ENCODE measurements at regions not wholly inside any gene's neighbourhood (a gene's known extent, or its start where the extent isn't known, plus 50 kb on each side); places are given as distances from the start of the nearest gene placed in this dataset.

DNA sequence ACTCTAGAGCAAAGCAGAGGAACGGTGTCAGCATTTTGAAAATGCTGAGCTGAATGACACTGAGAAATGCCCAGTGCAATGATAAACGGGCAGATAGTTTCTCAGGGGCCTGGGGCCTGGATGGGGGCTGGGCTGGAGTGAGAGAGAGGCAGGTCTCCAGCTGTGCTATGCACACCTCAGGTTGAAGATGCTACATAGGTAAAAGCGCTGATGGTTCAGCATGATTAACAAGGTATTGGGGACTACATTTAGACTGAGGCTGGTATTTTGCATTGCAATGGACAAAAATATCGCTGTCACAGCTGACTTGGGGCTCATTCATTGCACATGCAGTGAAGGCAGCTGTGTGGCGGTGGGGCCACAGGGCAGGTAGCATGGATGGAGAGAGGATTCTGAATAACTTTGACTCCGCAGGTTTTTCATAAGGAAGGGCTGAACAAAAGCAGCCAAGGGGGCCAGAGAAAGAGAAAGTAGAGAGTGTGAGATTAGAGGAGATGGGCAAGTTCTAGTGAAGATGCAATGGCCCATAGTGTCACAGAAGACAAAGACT, 290.8 kb upstream of the ZNF32 start:
- Histone ChIP-seq H3K79me2 (ENCODE audit: insufficient read depth, low read length) (no peaks in the 10 kb centered on the region), H3K9me3 (ENCODE audit: control insufficient read depth in 1 of 2, insufficient read depth in 1 of 2, low read depth in 1 of 2, low read length in 2 of 2) (no peaks in the 10 kb centered on the region), H4K20me1 (ENCODE audit: insufficient read depth) (no peaks in the 10 kb centered on the region), H3K4me3 (replicated peaks in 1 of 2; ENCODE audit: low read depth in 1 of 2, low read length in 2 of 2) (no peak overlapping the region), H3K4me2 (ENCODE audit: low read length) (no peak overlapping the region), H3K9ac (ENCODE audit: low read length) (no peak overlapping the region), H3K27ac (ENCODE audit: low read depth, low read length) (no peak overlapping the region), H3K9me2 (ENCODE audit: insufficient read depth) (no peaks in the 10 kb centered on the region), H2AFZ (ENCODE audit: low read depth, low read length, poor library complexity, severe bottlenecking) (no peak overlapping the region), H3K36me3 (ENCODE audit: control insufficient read depth in 1 of 2, insufficient read depth in 2 of 2, low read length in 2 of 2) (no peaks in the 10 kb centered on the region), H3K27me3 (ENCODE audit: insufficient read depth, low read length) (no peaks in the 10 kb centered on the region), H3K4me1 (ENCODE audit: control insufficient read depth in 1 of 2, insufficient read depth in 2 of 2, low read length in 2 of 2) (no peaks in the 10 kb centered on the region)
- CTCF ChIA-PET, result no interaction called here
- no TSS peak for BruUV-seq (replicated peaks)
- ATAC-seq (no peak), DNase-seq (ENCODE audit: low read depth, low spot score) (no peak)
- TF ChIP-seq, protein P1, sequence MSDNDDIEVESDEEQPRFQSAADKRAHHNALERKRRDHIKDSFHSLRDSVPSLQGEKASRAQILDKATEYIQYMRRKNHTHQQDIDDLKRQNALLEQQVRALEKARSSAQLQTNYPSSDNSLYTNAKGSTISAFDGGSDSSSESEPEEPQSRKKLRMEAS (IDR thresholded peaks at IDR 0.05), result no peak
- TF ChIP-seq EZH2 (IDR thresholded peaks at IDR 0.05) (no peak), EGR1 (IDR thresholded peaks at IDR 0.05; ENCODE audit: low read depth) (no peak), ELF1 (IDR thresholded peaks at IDR 0.05; ENCODE audit: borderline replicate concordance, low read depth) (no peak), SIN3A (IDR thresholded peaks at IDR 0.05; ENCODE audit: low read depth) (no peak), ZNF274 (IDR thresholded peaks at IDR 0.05; ENCODE audit: low read depth, low read length) (no peak), JUND (IDR thresholded peaks at IDR 0.05) (no peak), CEBPB (IDR thresholded peaks at IDR 0.05; ENCODE audit: low read depth) (no peak), SRF (IDR thresholded peaks at IDR 0.05; ENCODE audit: low read depth) (no peak), SP1 (IDR thresholded peaks at IDR 0.05; ENCODE audit: low read depth) (no peak), RAD21 (IDR thresholded peaks at IDR 0.05; ENCODE audit: low read depth) (no peak), POLR2AphosphoS5 (IDR thresholded peaks at IDR 0.05; ENCODE audit: low read depth, low read length) (no peak), YY1 (IDR thresholded peaks at IDR 0.05; ENCODE audit: extremely low read depth, insufficient replicate concordance, low read depth, low read length) (no peak)
- TF ChIP-seq, protein P2, sequence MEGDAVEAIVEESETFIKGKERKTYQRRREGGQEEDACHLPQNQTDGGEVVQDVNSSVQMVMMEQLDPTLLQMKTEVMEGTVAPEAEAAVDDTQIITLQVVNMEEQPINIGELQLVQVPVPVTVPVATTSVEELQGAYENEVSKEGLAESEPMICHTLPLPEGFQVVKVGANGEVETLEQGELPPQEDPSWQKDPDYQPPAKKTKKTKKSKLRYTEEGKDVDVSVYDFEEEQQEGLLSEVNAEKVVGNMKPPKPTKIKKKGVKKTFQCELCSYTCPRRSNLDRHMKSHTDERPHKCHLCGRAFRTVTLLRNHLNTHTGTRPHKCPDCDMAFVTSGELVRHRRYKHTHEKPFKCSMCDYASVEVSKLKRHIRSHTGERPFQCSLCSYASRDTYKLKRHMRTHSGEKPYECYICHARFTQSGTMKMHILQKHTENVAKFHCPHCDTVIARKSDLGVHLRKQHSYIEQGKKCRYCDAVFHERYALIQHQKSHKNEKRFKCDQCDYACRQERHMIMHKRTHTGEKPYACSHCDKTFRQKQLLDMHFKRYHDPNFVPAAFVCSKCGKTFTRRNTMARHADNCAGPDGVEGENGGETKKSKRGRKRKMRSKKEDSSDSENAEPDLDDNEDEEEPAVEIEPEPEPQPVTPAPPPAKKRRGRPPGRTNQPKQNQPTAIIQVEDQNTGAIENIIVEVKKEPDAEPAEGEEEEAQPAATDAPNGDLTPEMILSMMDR (IDR thresholded peaks at IDR 0.05 in 2 of 3, conservative IDR thresholded peaks at IDR 0.05 in 1 of 3; ENCODE audit: borderline replicate concordance in 1 of 3, insufficient read depth in 1 of 3, low read depth in 2 of 3, low read length in 2 of 3), result no peak
- TF ChIP-seq, protein P3, sequence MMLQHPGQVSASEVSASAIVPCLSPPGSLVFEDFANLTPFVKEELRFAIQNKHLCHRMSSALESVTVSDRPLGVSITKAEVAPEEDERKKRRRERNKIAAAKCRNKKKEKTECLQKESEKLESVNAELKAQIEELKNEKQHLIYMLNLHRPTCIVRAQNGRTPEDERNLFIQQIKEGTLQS (IDR thresholded peaks at IDR 0.05), result no peak
- TF ChIP-seq, protein P4, sequence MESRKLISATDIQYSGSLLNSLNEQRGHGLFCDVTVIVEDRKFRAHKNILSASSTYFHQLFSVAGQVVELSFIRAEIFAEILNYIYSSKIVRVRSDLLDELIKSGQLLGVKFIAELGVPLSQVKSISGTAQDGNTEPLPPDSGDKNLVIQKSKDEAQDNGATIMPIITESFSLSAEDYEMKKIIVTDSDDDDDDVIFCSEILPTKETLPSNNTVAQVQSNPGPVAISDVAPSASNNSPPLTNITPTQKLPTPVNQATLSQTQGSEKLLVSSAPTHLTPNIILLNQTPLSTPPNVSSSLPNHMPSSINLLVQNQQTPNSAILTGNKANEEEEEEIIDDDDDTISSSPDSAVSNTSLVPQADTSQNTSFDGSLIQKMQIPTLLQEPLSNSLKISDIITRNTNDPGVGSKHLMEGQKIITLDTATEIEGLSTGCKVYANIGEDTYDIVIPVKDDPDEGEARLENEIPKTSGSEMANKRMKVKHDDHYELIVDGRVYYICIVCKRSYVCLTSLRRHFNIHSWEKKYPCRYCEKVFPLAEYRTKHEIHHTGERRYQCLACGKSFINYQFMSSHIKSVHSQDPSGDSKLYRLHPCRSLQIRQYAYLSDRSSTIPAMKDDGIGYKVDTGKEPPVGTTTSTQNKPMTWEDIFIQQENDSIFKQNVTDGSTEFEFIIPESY (IDR thresholded peaks at IDR 0.05; ENCODE audit: extremely low read depth, insufficient replicate concordance, low read length), result no peak
- intact Hi-C loops (cut with micrococcal nuclease), result no loop called here
- POLR2A ChIA-PET, result no interaction called here
- RAD21 ChIA-PET (ENCODE audit: low non-redundant PET in 1 of 2, low total read pairs in 2 of 2, uncharacterized antibody in 2 of 2, unreplicated experiment in 2 of 2), result no interaction called here

Measured in HCT116 (cell line).